Endothelial cell of umbilical vein (primary cell): ENCODE measurements at regions not wholly inside any gene's neighbourhood (a gene's known extent, or its start where the extent isn't known, plus 50 kb on each side); places are given as distances from the start of the nearest gene placed in this dataset.

ENCODE experiments used
- BruUV-seq: library from RNA; stranded (reverse); fragments of 400-500 nt; replicated peaks from 2 replicates; lab custom pipeline; 2021; lab: Mats Ljungman, UMichigan
- CTCF ChIA-PET: fragments of 300-600, 350-600 bp; sonication (Branson Sonifier 250); formaldehyde crosslinking; loops from one replicate; lab custom pipeline; 2021; ENCODE audit warnings: antibody characterized with exemption, inconsistent platforms; lab: Charles Lee
- POLR2A ChIA-PET: fragments of 300-600, 350-600 bp; sonication (Branson Sonifier 250); formaldehyde crosslinking; loops from one replicate; lab custom pipeline; 2021; ENCODE audit warnings: antibody characterized with exemption, inconsistent platforms; lab: Charles Lee
- DNase-seq: peaks from one replicate; pipeline ENCODE4 v3.0.0-alpha.2; 2011; ENCODE audit warnings: low read depth, low spot score
- FAIRE-seq: peaks from 2 replicates; lab custom pipeline; 2011; peaks lifted over from hg19 to GRCh38; lab: Jason Lieb, UNC
- H2AFZ ChIP-seq: 2 replicates; pipeline ENCODE4 v1.6.0; 2012; ENCODE audit warnings: low read depth, low read length, control low read depth, inconsistent platforms
- H3K27ac ChIP-seq: 2 replicates; pipeline ENCODE4 v1.5.1; 2011; ENCODE audit warnings: low read depth, mild to moderate bottlenecking, control low read depth, low read length, moderate library complexity; ENCODE audit not compliant: insufficient read depth
- H3K27me3 ChIP-seq, 2 experiments: 2 replicates each; pipeline versions ENCODE4 v1.6.0 to v1.6.1; 2011; ENCODE audit warnings: low read length in 2 of 2, mixed read lengths in 1 of 2; ENCODE audit not compliant: control insufficient read depth in 2 of 2, insufficient read depth in 2 of 2
- H3K36me3 ChIP-seq, 2 experiments: 2 replicates in 1 of 2; 3 replicates in 1 of 2; pipeline ENCODE4 v1.5.1; 2011; ENCODE audit warnings: low read length in 2 of 2, mild to moderate bottlenecking in 1 of 2, moderate library complexity in 1 of 2; ENCODE audit not compliant: control insufficient read depth in 2 of 2, insufficient read depth in 2 of 2; ENCODE audit errors: extremely low read depth in 1 of 2
- H3K4me1 ChIP-seq: 3 replicates; pipeline ENCODE4 v1.5.1; 2011; ENCODE audit warnings: mild to moderate bottlenecking, low read length; ENCODE audit not compliant: control insufficient read depth, insufficient read depth; ENCODE audit errors: extremely low read depth
- H3K4me2 ChIP-seq: 2 replicates; pipeline ENCODE4 v1.6.1; 2011; ENCODE audit warnings: low read length, control low read depth, mixed read lengths; ENCODE audit not compliant: insufficient read depth
- H3K4me3 ChIP-seq, 3 experiments: fragments of 200-600 bp in 1 of 3; sonication (generic), shearing (Covaris generic) in 1 of 3; replicated peaks in 1 of 3; 2 replicates each; pipeline ENCODE4 v1.5.1; 2011 to 2016; ENCODE audit warnings: control low read depth in 3 of 3, low read length in 3 of 3, mild to moderate bottlenecking in 2 of 3, inconsistent platforms in 1 of 3, low read depth in 1 of 3, moderate library complexity in 1 of 3; ENCODE audit not compliant: insufficient read depth in 1 of 3
- H3K79me2 ChIP-seq: 2 replicates; pipeline ENCODE4 v1.6.0; 2012; ENCODE audit warnings: low read length, inconsistent platforms; ENCODE audit not compliant: control insufficient read depth, insufficient read depth
- H3K9ac ChIP-seq: replicated peaks from 2 replicates; pipeline ENCODE3; 2011; ENCODE audit warnings: low read length, control low read depth; ENCODE audit not compliant: insufficient read depth; ENCODE audit errors: extremely low read depth
- H3K9me1 ChIP-seq: replicated peaks from 3 replicates; pipeline ENCODE4 v1.6.0; 2011; ENCODE audit warnings: mild to moderate bottlenecking, low read length; ENCODE audit not compliant: control insufficient read depth, insufficient read depth; ENCODE audit errors: extremely low read depth
- H3K9me3 ChIP-seq: replicated peaks from 2 replicates; pipeline ENCODE4 v1.5.1; 2012; ENCODE audit warnings: low read length, inconsistent platforms; ENCODE audit not compliant: control insufficient read depth, insufficient read depth
- H4K20me1 ChIP-seq: replicated peaks from 2 replicates; pipeline ENCODE3; 2011; ENCODE audit warnings: mild to moderate bottlenecking, low read length; ENCODE audit not compliant: control insufficient read depth, insufficient read depth; ENCODE audit errors: extremely low read depth
- EZH2 ChIP-seq: IDR thresholded peaks from 2 replicates; pipeline ENCODE4 v1.6.1; 2012; ENCODE audit warnings: borderline replicate concordance, low read depth, mild to moderate bottlenecking, moderate library complexity, low read length, inconsistent platforms; ENCODE audit not compliant: severe bottlenecking
- FOS ChIP-seq: IDR thresholded peaks from 2 replicates; pipeline ENCODE4 v1.6.1; 2011; ENCODE audit warnings: mild to moderate bottlenecking, low read length, moderate library complexity, borderline replicate concordance; ENCODE audit not compliant: insufficient read depth
- GATA2 ChIP-seq: IDR thresholded peaks from 2 replicates; pipeline ENCODE4 v1.7.0; 2011; ENCODE audit warnings: low read depth, mild to moderate bottlenecking, moderate library complexity, mixed read lengths, low read length; ENCODE audit not compliant: insufficient read length, insufficient read depth
- JUN ChIP-seq: IDR thresholded peaks from 2 replicates; pipeline ENCODE4 v1.6.1; 2011; ENCODE audit warnings: borderline replicate concordance, low read depth; ENCODE audit not compliant: insufficient read length, insufficient read depth
- MYC ChIP-seq: IDR thresholded peaks from one replicate; pipeline ENCODE4 v1.6.1; 2011; ENCODE audit warnings: mild to moderate bottlenecking, low read depth, low read length
- POLR2A ChIP-seq: IDR thresholded peaks from 2 replicates; pipeline ENCODE4 v1.6.1; 2012; ENCODE audit warnings: low read depth, mild to moderate bottlenecking, control low read depth, low read length
- POLR2AphosphoS5 ChIP-seq: IDR thresholded peaks from 2 replicates; pipeline ENCODE4 v1.6.1; 2012; ENCODE audit warnings: low read depth, mild to moderate bottlenecking, control low read depth, low read length, moderate library complexity; ENCODE audit not compliant: insufficient read depth
- dilution Hi-C: fragments of 300-500 bp; cut with MboI; formaldehyde crosslinking; loops from one replicate; pipeline ENCODE4 v1.15.0; 2019; ENCODE audit warnings: low sequenced_read_pairs; ENCODE audit not compliant: extremely low pct_ligation_motif_present
- intact Hi-C: fragments of 100-400 bp; cut with micrococcal nuclease; formaldehyde crosslinking; loops from one replicate; pipeline ENCODE4 v1.10.0; 2022
- TF ChIP-seq, protein P1 (sequence below): IDR thresholded peaks from 2 replicates; pipeline ENCODE4 v1.6.1; 2011; ENCODE audit not compliant: insufficient read depth, insufficient read length
- TF ChIP-seq, protein P2 (sequence below), 2 donors: IDR thresholded peaks; 1 replicate in 1 of 2; 2 replicates in 1 of 2; pipeline ENCODE4 v1.5.1; 2011; ENCODE audit warnings: low read length in 2 of 2, mild to moderate bottlenecking in 2 of 2, moderate library complexity in 2 of 2, control low read depth in 1 of 2, inconsistent platforms in 1 of 2, low read depth in 1 of 2; ENCODE audit not compliant: insufficient read depth in 1 of 2; ENCODE audit errors: extremely low read depth in 1 of 2

DNA sequence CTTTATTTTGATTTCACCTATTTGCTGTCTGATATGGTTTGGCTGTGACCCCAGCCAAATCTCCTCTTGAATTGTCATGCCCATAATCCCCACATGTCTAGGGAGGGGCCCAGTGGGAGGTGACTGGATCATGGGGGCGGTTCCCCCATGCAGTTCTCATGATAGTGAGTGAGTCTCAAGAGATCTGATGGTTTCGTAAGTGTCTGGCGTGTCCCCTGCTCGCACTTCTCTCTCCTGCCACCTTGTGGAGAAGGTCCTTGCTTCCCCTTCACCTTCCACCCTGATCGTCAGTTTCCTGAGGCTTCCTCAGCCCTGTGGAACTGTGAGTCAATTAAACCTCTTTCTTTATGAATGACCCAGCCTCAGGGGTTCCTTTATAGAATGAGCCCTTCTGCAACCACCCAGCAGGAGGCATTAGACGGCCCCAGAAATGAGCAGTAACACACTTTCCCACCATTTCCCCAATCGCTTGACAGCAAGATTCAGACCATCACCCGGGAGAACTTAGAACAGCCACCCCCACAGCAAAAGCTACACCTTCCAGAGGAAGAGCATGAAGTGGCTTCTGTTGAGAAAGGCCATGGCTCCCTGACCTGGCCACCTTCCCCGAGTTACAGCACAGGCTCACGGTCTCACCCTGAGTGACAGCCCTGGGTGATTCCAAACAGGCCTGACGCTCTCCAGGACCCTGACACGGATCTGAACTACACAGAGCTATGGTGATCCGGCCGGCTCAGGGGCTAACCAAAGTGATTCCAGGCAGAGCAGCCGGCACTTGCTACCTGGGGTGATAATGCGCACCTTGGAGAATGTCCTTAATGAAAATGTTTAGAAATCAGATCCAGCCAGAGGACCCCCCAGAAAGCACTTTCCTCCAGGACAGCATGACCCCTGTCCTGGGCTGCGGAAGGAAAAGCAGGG lies 131.2 kb upstream of the CDH4 start:
- dilution Hi-C loops, result no loop called here
- Histone ChIP-seq H3K4me3 (no peak overlapping the region), H3K79me2 (no peaks in the 10 kb centered on the region), H3K9me1 (no peaks in the 10 kb centered on the region), H3K9me3 (peaks cover 2% of the 10 kb centered on the region), H2AFZ (no peak overlapping the region), H3K4me2 (no peak overlapping the region), H3K27ac (no peak overlapping the region), H3K27me3 (no peaks in the 10 kb centered on the region), H4K20me1 (no peaks in the 10 kb centered on the region), H3K9ac (no peak overlapping the region), H3K4me1 (no peaks in the 10 kb centered on the region), H3K36me3 (no peaks in the 10 kb centered on the region)
- DNase-seq (no peak), FAIRE-seq (no peak)
- intact Hi-C loops, result no loop called here
- no TSS peak for BruUV-seq
- TF ChIP-seq JUN (no peak), EZH2 (no peak), FOS (no peak), POLR2AphosphoS5 (no peak), POLR2A (no peak), GATA2 (no peak), MYC (no peak)
- TF ChIP-seq, protein P1, sequence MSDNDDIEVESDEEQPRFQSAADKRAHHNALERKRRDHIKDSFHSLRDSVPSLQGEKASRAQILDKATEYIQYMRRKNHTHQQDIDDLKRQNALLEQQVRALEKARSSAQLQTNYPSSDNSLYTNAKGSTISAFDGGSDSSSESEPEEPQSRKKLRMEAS, result no peak
- TF ChIP-seq, protein P2, sequence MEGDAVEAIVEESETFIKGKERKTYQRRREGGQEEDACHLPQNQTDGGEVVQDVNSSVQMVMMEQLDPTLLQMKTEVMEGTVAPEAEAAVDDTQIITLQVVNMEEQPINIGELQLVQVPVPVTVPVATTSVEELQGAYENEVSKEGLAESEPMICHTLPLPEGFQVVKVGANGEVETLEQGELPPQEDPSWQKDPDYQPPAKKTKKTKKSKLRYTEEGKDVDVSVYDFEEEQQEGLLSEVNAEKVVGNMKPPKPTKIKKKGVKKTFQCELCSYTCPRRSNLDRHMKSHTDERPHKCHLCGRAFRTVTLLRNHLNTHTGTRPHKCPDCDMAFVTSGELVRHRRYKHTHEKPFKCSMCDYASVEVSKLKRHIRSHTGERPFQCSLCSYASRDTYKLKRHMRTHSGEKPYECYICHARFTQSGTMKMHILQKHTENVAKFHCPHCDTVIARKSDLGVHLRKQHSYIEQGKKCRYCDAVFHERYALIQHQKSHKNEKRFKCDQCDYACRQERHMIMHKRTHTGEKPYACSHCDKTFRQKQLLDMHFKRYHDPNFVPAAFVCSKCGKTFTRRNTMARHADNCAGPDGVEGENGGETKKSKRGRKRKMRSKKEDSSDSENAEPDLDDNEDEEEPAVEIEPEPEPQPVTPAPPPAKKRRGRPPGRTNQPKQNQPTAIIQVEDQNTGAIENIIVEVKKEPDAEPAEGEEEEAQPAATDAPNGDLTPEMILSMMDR (IDR thresholded peaks at IDR 0.05; ENCODE audit: extremely low read depth in 1 of 2, insufficient read depth in 1 of 2, low read depth in 1 of 2, low read length in 2 of 2), result no peak
- ChIA-PET CTCF (no interaction called here), POLR2A (no interaction called here)
